ENCODE measurements at regions not wholly inside any gene's neighbourhood (a gene's known extent, or its start where the extent isn't known, plus 50 kb on each side); places are given as distances from the start of the nearest gene placed in this dataset.

DNA sequence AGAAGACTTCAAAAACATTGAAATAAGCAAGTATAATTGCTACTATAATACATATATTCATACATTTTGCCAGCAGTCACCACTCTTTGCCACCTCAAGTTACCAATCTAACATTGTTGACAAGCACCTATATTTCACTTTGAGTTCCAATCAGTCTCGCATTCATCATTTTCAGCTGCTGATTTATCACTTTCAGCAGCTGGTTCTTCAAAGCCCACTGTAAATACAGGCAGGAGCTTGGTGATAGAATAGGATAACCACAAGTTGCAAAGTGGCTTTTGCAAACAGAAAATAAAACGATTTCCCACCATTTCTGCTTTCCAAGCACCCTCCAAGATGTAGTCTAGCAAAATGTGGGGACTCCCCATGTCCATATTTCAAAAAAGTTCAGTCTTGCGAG is 114.2 kb upstream of the ITGA1 start:
- Histone ChIP-seq H3K27me3 (replicated peaks; ENCODE audit: control insufficient read depth, insufficient read depth, low read length) (no peaks in the 10 kb centered on the region), H3K4me3 (replicated peaks; ENCODE audit: low read depth, low read length) (no peak overlapping the region), H3K36me3 (ENCODE audit: control insufficient read depth, insufficient read depth, low read length) (no peaks in the 10 kb centered on the region)
- TF ChIP-seq, protein P1, sequence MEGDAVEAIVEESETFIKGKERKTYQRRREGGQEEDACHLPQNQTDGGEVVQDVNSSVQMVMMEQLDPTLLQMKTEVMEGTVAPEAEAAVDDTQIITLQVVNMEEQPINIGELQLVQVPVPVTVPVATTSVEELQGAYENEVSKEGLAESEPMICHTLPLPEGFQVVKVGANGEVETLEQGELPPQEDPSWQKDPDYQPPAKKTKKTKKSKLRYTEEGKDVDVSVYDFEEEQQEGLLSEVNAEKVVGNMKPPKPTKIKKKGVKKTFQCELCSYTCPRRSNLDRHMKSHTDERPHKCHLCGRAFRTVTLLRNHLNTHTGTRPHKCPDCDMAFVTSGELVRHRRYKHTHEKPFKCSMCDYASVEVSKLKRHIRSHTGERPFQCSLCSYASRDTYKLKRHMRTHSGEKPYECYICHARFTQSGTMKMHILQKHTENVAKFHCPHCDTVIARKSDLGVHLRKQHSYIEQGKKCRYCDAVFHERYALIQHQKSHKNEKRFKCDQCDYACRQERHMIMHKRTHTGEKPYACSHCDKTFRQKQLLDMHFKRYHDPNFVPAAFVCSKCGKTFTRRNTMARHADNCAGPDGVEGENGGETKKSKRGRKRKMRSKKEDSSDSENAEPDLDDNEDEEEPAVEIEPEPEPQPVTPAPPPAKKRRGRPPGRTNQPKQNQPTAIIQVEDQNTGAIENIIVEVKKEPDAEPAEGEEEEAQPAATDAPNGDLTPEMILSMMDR (IDR thresholded peaks at IDR 0.05; ENCODE audit: insufficient read depth, low read length, poor library complexity, severe bottlenecking) = no peak
- DNase-seq (ENCODE audit: extremely low read depth, insufficient read length) = no peak

DNA sequence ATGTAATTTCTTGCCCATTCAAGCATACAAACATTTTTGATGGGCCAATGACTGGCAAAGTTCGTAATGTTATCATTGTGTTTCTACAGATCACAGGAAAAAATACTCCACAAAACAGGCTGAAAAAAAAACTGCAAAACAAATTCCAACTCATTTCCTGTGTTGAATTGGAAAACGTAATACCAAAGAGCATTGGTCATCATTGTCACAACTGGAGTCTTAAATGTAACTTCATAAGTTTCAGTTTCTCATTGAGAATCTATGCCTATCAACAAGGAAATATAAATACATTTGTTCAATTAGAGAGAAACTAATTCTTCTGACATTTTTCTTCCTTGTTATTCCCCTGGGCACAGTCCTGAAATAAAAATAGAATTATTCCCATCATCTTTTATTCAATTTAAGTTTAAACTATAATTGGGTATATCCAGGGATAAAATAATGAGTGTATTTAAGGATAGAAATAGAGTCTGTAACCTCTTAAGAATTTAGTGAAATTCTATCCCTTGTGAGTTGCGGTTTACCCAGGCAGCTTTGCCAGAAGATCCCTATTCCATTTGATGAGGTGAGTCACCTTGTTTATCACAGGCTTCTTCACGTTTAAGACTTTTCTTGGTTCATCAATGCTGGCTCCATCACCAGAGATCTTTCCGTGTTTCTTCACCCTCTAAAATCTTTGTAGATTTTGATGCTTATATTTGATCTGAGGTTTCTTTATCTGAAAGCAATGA is 112.7 kb upstream of the ITGA1 start:
- Histone ChIP-seq H3K27me3 (replicated peaks; ENCODE audit: control insufficient read depth, insufficient read depth, low read length) (no peaks in the 10 kb centered on the region), H3K36me3 (ENCODE audit: control insufficient read depth, insufficient read depth, low read length) (no peaks in the 10 kb centered on the region), H3K4me3 (replicated peaks; ENCODE audit: low read depth, low read length) (no peak overlapping the region)
- TF ChIP-seq, protein P1 (IDR thresholded peaks at IDR 0.05; ENCODE audit: insufficient read depth, low read length, poor library complexity, severe bottlenecking) = no peak
- DNase-seq (ENCODE audit: extremely low read depth, insufficient read length) = no peak

DNA sequence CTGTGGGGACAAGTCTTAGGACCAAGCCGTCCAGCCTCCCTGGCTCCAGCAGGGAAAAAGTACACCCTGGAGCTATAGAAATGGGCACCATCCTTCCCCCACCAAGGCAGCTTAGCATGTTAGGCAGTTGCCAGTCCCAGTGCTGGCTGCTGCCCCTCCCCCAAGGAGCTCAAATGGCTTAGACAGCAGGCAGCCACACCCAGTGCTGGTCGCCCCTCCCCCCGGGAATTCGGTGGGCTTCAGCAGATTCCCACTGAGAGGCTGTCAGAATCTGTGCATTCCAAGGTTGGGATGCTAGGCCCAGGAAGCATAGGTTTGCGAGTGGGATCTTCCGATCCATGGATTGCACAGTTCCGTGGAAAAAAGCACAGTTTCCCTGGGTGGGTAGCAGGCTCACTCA is 105.2 kb upstream of the ITGA1 start:
- TF ChIP-seq, protein P1 (IDR thresholded peaks at IDR 0.05; ENCODE audit: insufficient read depth, low read length, poor library complexity, severe bottlenecking) = no peak
- Histone ChIP-seq H3K4me3 (replicated peaks; ENCODE audit: low read depth, low read length) (no peak overlapping the region), H3K27me3 (replicated peaks; ENCODE audit: control insufficient read depth, insufficient read depth, low read length) (no peaks in the 10 kb centered on the region), H3K36me3 (ENCODE audit: control insufficient read depth, insufficient read depth, low read length) (no peaks in the 10 kb centered on the region)
- no peak for DNase-seq (ENCODE audit: extremely low read depth, insufficient read length)

DNA sequence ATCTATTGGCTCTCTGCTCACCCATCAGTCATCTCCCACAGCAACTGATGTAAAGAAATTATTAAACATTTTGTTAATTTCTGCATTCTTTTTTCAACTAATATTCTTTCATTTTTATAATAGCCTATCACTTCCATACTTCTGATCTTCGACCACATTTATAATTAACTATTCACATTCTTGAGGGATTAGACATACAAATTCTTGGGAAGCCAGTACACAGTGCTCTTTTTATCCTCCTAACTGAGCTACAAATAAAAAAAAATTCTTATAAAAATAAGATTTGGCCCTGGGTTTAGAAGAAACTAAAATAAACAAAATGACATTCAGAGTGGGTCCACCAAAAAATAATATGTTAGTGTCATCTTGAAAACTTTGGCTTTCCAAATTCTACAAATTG is 103.7 kb upstream of the ITGA1 start:
- no peak for DNase-seq (ENCODE audit: extremely low read depth, insufficient read length)
- TF ChIP-seq, protein P1 (IDR thresholded peaks at IDR 0.05; ENCODE audit: insufficient read depth, low read length, poor library complexity, severe bottlenecking) = no peak
- Histone ChIP-seq H3K4me3 (replicated peaks; ENCODE audit: low read depth, low read length) (no peak overlapping the region), H3K27me3 (replicated peaks; ENCODE audit: control insufficient read depth, insufficient read depth, low read length) (no peaks in the 10 kb centered on the region), H3K36me3 (ENCODE audit: control insufficient read depth, insufficient read depth, low read length) (no peaks in the 10 kb centered on the region)

DNA sequence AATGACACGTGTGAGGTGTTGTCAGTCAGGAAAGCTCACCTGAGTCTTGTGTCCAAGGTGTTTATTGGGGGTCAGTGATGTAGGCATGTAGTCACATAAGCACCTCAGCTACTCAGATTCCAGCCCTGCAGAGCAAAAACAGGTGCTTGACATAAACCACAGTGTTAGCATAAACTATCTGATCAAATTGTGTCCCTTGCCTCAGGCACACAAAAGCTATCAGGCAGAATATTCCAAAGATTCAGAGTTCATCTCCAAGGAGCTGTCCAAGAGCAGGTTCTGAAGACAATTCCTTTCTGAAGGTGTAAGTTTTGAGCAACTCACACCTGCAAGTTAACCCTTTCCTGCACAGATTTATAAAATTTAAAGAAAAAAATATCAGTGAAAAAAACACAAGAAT is 102.2 kb upstream of the ITGA1 start:
- no peaks in the 10 kb centered on the region for H3K36me3 ChIP-seq (ENCODE audit: control insufficient read depth, insufficient read depth, low read length)
- no peak for DNase-seq (ENCODE audit: extremely low read depth, insufficient read length)
- TF ChIP-seq, protein P1 (IDR thresholded peaks at IDR 0.05; ENCODE audit: insufficient read depth, low read length, poor library complexity, severe bottlenecking) = no peak
- H3K27me3 ChIP-seq (replicated peaks; ENCODE audit: control insufficient read depth, insufficient read depth, low read length) = no peaks in the 10 kb centered on the region
- H3K4me3 ChIP-seq (replicated peaks; ENCODE audit: low read depth, low read length) = no peak overlapping the region

DNA sequence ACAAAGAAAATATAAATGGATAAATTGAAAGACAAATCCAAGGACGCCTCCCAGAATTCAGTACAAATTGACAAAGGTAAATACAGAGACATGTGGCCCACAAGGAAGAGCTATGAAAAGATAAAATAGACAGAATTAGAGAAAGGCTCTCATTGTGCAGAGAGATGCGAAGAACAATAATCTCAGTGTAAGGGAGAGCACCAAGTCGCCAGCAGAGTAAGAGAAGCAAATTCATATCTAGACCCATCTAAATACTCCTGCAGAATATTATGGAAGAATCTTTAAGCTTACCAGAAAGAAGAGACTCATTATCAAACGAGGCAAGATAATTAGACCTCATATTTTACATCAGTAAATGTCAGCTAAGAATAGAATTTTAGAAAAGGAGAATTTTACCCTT is 101.7 kb upstream of the ITGA1 start:
- Histone ChIP-seq H3K4me3 (replicated peaks; ENCODE audit: low read depth, low read length) (no peak overlapping the region), H3K36me3 (ENCODE audit: control insufficient read depth, insufficient read depth, low read length) (no peaks in the 10 kb centered on the region), H3K27me3 (replicated peaks; ENCODE audit: control insufficient read depth, insufficient read depth, low read length) (no peaks in the 10 kb centered on the region)
- TF ChIP-seq, protein P1 (IDR thresholded peaks at IDR 0.05; ENCODE audit: insufficient read depth, low read length, poor library complexity, severe bottlenecking) = no peak
- no peak for DNase-seq (ENCODE audit: extremely low read depth, insufficient read length)
